ENCODE measurements at regions not wholly inside any gene's neighbourhood (a gene's known extent, or its start where the extent isn't known, plus 50 kb on each side); places are given as distances from the start of the nearest gene placed in this dataset.

DNA sequence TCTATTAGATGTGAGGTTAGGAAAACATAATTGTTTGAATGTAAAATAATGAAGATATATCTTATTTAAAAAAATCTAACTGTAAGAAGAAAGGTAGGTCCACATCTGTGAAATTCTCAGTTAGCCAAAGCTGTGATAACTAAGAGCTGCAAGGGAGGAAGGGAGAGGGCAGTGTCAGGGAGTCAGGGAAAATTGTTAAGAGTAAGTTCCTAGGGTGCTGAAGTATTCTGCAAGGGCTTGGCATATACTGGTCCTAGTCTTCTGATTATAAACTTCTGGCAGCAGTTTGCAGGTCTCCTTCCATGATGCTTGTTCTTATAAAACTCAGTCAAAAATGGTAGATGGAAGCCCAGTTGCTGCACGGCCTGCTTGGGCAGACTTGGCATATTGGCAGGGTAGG is 233.2 kb downstream of the NMUR2 start:
- H3K9me1 ChIP-seq (replicated peaks; ENCODE audit: control insufficient read depth, extremely low read depth, insufficient read depth, low read length) = no peaks in the 10 kb centered on the region
- dilution Hi-C loops (cut with MboI; ENCODE audit: extremely low pct_ligation_motif_present, low sequenced_read_pairs) = no loop called here
- intact Hi-C loops (cut with micrococcal nuclease) = no loop called here
- POLR2A ChIA-PET = no interaction called here
- H2AFZ ChIP-seq (ENCODE audit: low read depth, low read length) = no peak overlapping the region
- TF ChIP-seq EZH2 (IDR thresholded peaks at IDR 0.05; ENCODE audit: borderline replicate concordance, low read depth, low read length, severe bottlenecking) (no peak), POLR2AphosphoS5 (IDR thresholded peaks at IDR 0.05; ENCODE audit: insufficient read depth, low read depth, low read length) (no peak), JUN (IDR thresholded peaks at IDR 0.05; ENCODE audit: borderline replicate concordance, insufficient read depth, insufficient read length, low read depth) (no peak), FOS (IDR thresholded peaks at IDR 0.05; ENCODE audit: borderline replicate concordance, insufficient read depth, low read length) (no peak), GATA2 (IDR thresholded peaks at IDR 0.05; ENCODE audit: insufficient read depth, insufficient read length, low read depth, low read length) (no peak), POLR2A (IDR thresholded peaks at IDR 0.05; ENCODE audit: low read depth, low read length) (no peak), MYC (IDR thresholded peaks at IDR 0.05; ENCODE audit: low read depth, low read length) (no peak)
- TF ChIP-seq, protein P1, sequence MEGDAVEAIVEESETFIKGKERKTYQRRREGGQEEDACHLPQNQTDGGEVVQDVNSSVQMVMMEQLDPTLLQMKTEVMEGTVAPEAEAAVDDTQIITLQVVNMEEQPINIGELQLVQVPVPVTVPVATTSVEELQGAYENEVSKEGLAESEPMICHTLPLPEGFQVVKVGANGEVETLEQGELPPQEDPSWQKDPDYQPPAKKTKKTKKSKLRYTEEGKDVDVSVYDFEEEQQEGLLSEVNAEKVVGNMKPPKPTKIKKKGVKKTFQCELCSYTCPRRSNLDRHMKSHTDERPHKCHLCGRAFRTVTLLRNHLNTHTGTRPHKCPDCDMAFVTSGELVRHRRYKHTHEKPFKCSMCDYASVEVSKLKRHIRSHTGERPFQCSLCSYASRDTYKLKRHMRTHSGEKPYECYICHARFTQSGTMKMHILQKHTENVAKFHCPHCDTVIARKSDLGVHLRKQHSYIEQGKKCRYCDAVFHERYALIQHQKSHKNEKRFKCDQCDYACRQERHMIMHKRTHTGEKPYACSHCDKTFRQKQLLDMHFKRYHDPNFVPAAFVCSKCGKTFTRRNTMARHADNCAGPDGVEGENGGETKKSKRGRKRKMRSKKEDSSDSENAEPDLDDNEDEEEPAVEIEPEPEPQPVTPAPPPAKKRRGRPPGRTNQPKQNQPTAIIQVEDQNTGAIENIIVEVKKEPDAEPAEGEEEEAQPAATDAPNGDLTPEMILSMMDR (IDR thresholded peaks at IDR 0.05; ENCODE audit: extremely low read depth in 1 of 2, insufficient read depth in 1 of 2, low read depth in 1 of 2, low read length in 2 of 2) = no peak
- TF ChIP-seq, protein P2, sequence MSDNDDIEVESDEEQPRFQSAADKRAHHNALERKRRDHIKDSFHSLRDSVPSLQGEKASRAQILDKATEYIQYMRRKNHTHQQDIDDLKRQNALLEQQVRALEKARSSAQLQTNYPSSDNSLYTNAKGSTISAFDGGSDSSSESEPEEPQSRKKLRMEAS (IDR thresholded peaks at IDR 0.05; ENCODE audit: insufficient read depth, insufficient read length) = no peak
- H3K4me2 ChIP-seq (ENCODE audit: insufficient read depth, low read length) = no peak overlapping the region
- no peak overlapping the region for H3K4me3 ChIP-seq (replicated peaks in 1 of 3; ENCODE audit: insufficient read depth in 1 of 3, low read depth in 1 of 3, low read length in 3 of 3)
- H3K79me2 ChIP-seq (ENCODE audit: control insufficient read depth, insufficient read depth, low read length) = no peaks in the 10 kb centered on the region
- H3K4me1 ChIP-seq (ENCODE audit: control insufficient read depth, extremely low read depth, insufficient read depth, low read length) = no peaks in the 10 kb centered on the region
- no peaks in the 10 kb centered on the region for H3K9me3 ChIP-seq (replicated peaks; ENCODE audit: control insufficient read depth, insufficient read depth, low read length)
- no peak for FAIRE-seq
- CTCF ChIA-PET = no interaction called here
- H3K36me3 ChIP-seq (ENCODE audit: control insufficient read depth in 2 of 2, extremely low read depth in 1 of 2, insufficient read depth in 2 of 2, low read length in 2 of 2) = no peaks in the 10 kb centered on the region
- H3K9ac ChIP-seq (replicated peaks; ENCODE audit: extremely low read depth, insufficient read depth, low read length) = no peak overlapping the region
- BruUV-seq (replicated peaks) = no TSS peak
- H4K20me1 ChIP-seq (replicated peaks; ENCODE audit: control insufficient read depth, extremely low read depth, insufficient read depth, low read length) = no peaks in the 10 kb centered on the region
- no peak for DNase-seq (ENCODE audit: low read depth, low spot score)
- H3K27ac ChIP-seq (ENCODE audit: insufficient read depth, low read depth, low read length) = no peak overlapping the region
- H3K27me3 ChIP-seq (ENCODE audit: control insufficient read depth in 2 of 2, insufficient read depth in 2 of 2, low read length in 2 of 2) = no peaks in the 10 kb centered on the region

Data from endothelial cell of umbilical vein (primary cell).